COLO668 (cell line): ENCODE measurements at regions not wholly inside any gene's neighbourhood (a gene's known extent, or its start where the extent isn't known, plus 50 kb on each side); places are given as distances from the start of the nearest gene placed in this dataset.
"Not testable (repeated sequence)": the region's sequence is repeated elsewhere in the genome, so short reads cannot be mapped to it uniquely, and the experiment has no call there.

Source experiments
- DNase-seq: peaks from one replicate; lab custom pipeline; 2025; ENCODE audit not compliant: unreplicated experiment; lab: John Stamatoyannopoulos, UW

GRCh38 chr18:10241579-10241978, 212.9 kb upstream of the APCDD1 start:
- no peak for DNase-seq

GRCh38 chr18:10242936-10243680, 211.3 kb upstream of the APCDD1 start:
- no peak for DNase-seq

- DNase-seq: no peak
Observed at GRCh38 chr18:10244341-10244740, 210.1 kb upstream of the APCDD1 start.

- no peak for DNase-seq
Observed at GRCh38 chr18:10245031-10245845, 209.2 kb upstream of the APCDD1 start.

GRCh38 chr18:10245846-10246175, 208.6 kb upstream of the APCDD1 start:
- no peak for DNase-seq

GRCh38 chr18:10247021-10247741, 207.3 kb upstream of the APCDD1 start:
- no peak for DNase-seq

- DNase-seq: no peak
Observed at GRCh38 chr18:10247742-10248082, 206.7 kb upstream of the APCDD1 start.

- DNase-seq: no peak
Observed at GRCh38 chr18:10248738-10249137, 205.7 kb upstream of the APCDD1 start.

- no peak for DNase-seq
Observed at GRCh38 chr18:10249270-10249669, 205.2 kb upstream of the APCDD1 start.

- DNase-seq: no peak
Observed at GRCh38 chr18:10249801-10250200, 204.6 kb upstream of the APCDD1 start.

GRCh38 chr18:10252494-10252893, 201.9 kb upstream of the APCDD1 start:
- DNase-seq: no peak

- DNase-seq: no peak
Observed at GRCh38 chr18:10252952-10253705, 201.3 kb upstream of the APCDD1 start.

GRCh38 chr18:10256276-10256675, 198.2 kb upstream of the APCDD1 start:
- DNase-seq: not testable (repeated sequence)

GRCh38 chr18:10258836-10259474, 195.5 kb upstream of the APCDD1 start:
- no peak for DNase-seq

- no peak for DNase-seq
Observed at GRCh38 chr18:10259901-10260300, 194.5 kb upstream of the APCDD1 start.

- no peak for DNase-seq
Observed at GRCh38 chr18:10261344-10262276, 192.8 kb upstream of the APCDD1 start.

GRCh38 chr18:10262566-10262965, 191.9 kb upstream of the APCDD1 start:
- no peak for DNase-seq

- no peak for DNase-seq
Observed at GRCh38 chr18:10264260-10264659, 190.2 kb upstream of the APCDD1 start.

GRCh38 chr18:10265560-10266333, 188.7 kb upstream of the APCDD1 start:
- DNase-seq: no peak
